Islet precursor cell (in vitro differentiated cells): ENCODE measurements at regions not wholly inside any gene's neighbourhood (a gene's known extent, or its start where the extent isn't known, plus 50 kb on each side); places are given as distances from the start of the nearest gene placed in this dataset.
A peak's percentile ranks its signal among the peaks of the same experiment; 100 is the strongest.

Experiments
- DNase-seq: peaks from one replicate; pipeline ENCODE4 v3.0.0-alpha.2; 2018

DNA sequence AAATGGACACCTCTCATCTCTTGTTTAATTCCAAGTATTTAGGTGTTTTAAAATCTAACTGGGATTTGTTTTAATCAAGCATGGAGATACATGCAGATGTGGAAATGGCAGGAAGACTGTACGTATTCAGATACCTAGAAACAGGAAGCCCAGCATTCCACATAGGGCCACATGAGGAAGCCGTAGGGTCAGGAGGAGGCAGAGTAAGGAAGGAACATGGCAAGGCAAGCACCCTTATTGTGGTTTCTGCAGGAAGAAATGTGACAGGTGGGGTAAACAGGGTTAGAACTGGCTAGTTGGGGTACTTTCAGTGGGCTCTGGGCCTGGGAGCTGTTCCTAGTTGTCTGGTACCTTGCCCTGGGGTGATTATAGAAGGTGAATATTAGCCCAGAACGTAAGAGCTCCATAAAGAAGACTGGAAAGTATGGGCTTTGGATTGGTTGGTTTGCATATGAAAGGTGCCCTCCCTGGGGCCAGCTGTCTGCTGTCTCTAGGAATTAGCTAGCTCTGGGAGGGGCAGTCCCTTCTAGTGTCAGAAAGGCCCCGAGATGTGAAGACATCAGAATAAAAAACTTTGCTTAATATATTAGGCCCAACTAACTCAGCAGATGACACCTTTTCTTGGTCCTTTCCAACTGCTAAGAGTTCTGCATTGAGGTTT is 107.7 kb upstream of the CADPS start:
- no peak for DNase-seq

DNA sequence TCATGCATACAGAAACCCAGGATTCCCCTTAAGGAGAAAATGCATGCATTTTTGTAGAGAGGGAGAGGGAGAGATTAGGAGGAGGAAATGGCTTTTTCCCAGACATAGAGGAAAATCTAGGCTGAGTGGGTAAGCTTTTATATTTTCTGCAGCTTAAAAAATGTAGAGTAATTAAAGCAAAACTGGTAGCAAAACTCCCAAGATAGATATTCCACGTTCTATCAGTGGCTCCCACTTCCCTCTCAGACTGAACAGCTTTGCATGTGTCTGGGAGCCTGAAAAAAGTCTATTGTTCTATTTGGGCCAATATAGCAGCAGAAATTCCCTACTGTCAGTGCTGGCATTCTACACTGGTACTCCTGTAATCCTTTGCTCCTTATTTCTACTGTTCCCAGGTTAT is 110.8 kb upstream of the CADPS start:
- no peak for DNase-seq

- DNase-seq = no peak
Observed at GRCh38 chr3:62987721-62988120, 112.5 kb upstream of the CADPS start.

DNA sequence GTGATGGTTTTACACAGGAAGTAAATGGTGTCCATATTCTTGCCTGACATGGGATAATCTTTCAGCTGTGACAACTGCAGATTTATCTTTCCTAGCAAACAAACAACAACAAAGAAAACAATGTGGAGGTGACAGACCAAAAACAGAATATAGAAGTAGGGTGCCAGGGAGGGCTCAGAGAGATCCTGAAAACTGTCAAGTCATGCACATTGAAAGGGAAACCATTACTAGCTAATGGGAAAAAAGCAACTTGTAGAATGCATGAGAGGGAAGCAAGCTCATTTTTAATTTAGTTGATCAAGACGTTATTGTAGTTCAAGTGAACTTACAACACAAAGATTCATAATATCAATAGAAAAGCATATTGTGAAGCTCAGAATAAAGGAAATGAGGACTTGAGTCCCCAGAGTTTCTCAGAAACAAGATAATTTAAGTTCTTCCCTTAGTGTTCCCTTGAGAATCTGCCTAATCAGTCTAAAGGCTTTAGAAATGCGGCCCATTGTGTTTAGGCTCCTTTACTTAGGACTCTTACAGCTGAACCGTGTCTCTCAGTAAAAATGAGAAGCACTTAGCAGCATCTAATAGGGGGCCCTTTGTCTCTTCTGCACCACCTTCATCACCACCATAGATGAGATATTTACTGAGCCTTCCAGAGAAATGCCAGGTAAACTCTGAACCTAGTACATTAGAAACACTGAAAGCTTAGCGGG is 115.6 kb upstream of the CADPS start:
- DNase-seq = no peak

GRCh38 chr3:62992520-62992919 is 117.3 kb upstream of the CADPS start:
- no peak for DNase-seq

DNA sequence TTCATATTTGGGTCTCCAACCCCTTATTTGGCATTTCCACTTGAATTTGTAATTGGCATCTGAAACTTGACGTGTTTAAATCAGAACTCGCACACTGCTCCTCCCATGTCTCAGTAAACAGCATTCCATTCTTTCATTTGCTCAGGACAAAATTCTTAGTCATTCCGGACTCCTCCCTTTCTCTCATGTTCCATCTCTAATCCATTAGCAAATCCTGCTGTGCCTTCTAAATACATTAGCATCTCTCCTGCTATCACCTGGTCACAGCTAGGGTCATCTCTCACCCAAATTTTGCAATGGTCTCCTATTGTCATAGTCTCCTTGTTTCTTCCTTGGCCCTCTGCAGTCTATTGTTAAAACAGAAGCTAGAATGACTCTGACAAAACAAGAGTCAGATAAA is 119.9 kb upstream of the CADPS start:
- DNase-seq = no peak

DNA sequence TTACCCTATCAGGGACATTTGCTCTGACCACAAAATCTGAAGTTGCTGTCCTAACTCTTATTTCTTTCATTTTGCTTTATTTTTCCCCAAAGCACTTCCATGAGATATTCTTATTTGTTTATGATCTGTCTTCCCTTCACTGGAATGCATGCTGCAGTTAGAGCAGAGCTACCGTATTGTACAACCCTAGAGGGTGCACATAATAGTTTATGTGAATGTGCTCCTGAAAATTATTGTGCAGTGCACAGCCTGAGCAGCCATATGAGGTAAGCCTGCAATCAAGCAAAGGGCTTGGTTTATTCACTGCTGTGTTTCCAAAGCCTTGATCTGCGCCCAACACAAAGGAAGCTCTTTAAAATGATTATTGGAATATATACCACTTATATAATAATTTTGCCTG is 120.3 kb upstream of the CADPS start:
- no peak for DNase-seq

- DNase-seq = no peak
Observed at GRCh38 chr3:62997369-62997768, 122.2 kb upstream of the CADPS start.

DNA sequence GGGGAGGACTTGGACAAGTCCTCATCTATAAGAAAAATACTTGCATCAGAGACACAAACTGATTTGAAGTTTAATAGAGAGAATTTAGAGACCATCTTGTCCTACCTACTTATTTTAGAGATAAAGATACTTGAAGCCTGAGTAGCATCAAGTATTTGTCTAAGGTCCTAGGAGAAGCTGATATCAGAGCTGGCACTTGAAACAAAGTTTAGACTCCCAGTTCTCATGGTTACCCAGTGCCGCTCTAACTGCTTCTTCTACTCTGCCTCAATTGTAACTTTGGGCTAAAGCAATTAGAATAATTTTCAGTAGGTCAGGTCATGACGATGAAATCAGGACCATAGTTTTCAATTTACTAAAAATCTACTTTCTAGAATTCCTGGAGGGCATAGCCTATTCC is 123.9 kb upstream of the CADPS start:
- no peak for DNase-seq

DNA sequence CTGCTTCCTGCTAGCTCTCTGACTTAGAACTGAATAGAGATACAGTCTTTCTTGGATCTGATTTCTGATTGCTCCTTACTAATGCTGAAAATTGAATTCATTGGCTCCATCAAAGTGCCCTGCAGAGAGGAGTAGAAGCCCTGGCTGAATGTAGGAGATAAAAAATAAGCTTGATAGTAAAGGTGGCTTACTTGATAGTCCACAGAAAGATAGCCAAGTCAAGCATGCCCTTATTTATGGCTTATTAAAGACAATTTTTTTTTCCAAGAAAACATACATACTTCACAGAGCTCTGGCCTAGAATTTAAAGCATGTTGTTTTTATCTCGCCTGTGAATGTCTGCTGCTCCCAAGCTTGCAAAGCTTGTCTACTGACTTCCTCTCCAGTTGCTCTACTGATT is 124.6 kb upstream of the CADPS start:
- no peak for DNase-seq

GRCh38 chr3:63004448-63004847 is 129.2 kb upstream of the CADPS start:
- no peak for DNase-seq

DNA sequence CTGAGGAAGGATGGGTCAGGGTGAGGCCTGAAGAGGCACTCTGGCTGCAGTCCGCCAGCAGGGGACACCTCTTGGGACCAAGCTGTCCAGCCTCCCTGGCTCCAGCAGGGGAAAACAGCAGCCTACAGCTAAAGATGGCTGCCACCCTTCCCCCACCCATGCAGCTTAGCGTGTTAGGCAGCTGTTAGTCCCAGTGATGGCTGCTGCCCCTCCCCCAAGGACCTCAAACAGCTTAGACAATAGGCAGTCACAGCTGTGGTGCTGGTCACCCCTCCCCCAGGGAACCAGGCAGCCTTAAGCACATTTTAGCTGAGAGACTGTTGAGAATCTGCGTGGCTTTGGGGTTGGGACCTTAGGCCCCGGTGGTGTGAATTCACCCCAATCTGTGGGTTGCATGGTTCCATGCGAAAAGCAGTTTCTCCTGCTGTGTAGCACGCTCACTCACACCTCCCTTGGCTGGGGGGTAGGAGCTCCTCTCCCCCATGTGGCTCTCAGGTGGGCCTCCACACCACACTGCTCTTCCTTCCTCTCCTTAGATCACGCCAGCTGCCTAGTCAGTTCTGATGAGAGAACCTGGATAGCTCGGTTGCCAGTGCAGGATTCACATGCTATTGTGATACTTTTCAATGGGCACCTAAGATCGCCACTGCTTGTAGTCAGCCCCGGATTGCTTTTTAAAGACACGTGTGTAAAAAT is 140.5 kb upstream of the CADPS start:
- DNase-seq = peak; percentile 84

GRCh38 chr3:63022114-63022513 is 146.9 kb upstream of the CADPS start:
- DNase-seq = no peak

DNA sequence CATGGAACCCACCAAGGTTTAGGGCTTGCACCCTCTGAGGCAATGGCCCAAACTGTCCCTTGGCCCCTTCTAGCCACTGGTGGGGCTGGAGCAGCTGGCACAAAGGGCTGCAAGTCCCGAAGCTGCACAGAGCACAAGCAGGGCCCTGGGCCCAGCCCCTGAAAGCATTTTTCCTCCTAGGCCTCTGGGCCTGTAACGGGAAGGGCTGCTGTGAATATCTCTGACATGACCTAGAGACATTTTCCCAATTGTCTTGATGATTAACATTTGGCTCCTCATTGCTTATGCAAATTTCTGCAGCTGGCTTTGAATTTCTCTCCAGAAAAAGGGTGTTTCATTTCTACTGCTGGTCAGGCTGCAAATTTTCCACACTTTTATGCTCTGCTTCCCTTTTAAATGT is 151.5 kb upstream of the CADPS start:
- DNase-seq = no peak

DNA sequence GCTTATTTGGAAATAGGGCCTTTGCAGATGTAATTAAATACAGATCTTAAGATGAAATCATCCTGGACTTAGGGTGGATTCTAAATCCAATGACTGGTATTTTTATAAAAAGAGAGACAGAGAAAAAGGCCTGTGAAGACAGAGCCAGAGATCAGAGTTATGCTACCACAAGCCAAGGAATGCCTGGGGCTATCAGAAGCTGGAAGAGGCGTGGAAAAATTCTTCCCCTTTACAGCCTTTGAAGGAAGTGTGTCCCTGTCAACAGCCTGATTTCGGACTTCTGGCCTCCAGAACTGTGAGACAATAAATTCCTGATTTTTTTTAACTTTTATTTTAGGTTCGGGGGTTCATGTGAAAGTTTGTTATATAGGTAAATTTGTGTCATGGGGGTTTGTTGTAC is 154.1 kb upstream of the CADPS start:
- peak; percentile 64 for DNase-seq

GRCh38 chr3:63029921-63030320 is 154.7 kb upstream of the CADPS start:
- no peak for DNase-seq

DNA sequence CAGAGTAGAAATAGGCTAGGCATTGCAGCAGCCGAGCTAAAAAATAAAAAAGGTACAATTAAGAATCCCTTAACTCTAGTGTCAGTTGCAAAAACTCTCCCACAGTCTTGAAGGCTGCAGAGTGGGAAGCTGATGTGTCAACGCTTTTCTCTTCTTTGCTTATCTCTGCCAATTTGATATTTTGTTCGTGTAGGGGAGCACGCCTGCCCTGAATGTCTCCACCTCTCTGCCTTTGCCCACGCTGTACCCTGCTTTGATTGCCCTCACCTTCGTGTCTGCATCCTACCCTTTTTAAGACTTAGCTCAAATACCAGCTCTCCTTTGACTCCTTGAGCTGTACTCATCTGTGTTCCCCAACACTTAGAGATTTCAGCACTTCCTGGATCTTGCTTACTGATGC is 155.4 kb upstream of the CADPS start:
- no peak for DNase-seq

DNA sequence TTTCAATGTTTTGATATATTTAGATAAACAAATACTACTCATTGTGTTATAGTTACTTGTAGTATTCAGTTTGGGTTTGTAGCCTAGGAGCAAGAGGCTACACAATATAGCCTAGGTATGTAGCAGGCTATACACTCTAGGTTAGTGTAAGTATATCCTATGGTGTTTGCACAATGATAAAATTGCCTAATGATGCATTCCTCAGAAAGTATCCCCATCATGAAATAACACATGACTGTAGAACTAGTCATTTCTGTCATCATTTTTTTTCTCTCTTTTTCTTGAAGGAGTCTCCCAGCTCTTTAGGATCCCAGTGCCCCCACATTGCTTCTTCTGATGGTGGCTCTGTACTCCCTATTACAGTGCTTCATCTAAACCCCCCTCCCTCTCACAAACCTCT is 157.7 kb upstream of the CADPS start:
- no peak for DNase-seq

DNA sequence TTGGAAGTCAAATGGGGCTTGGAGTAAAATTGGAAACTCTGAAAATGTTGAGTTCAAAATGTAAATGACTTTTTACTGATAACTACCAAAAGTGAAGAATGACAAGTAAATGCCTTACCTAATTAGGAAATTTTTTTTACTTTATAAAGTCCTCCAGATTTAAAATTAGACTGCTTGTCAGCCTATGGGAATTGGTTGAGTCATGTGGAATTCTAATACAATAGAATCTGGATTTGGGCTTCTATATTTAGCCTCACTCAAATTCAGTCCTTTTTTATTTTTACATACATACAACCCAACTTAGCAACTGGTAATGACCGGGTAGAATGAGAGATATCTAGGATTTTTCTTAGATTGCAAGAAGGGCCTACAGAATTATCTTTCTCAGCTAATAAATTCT is 158.9 kb upstream of the CADPS start:
- no peak for DNase-seq

DNA sequence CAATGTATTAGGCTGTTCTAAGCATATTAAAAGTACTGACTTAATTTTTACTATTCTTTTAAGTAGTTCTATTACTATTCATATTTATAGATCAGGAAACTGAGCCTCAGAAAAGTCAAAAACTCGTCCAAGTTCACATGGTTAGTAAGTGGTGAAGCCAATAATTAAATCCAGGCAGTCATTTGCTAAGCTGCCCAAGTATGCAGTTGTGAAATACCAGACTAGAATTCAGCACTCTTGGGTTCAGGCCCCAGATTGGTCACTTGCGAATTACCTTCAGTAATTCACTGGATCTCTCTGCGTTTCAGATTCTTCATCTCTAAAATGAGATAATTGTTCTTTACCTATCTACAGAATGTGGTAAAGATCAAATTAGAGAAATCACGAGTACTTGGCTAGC is 161.9 kb upstream of the CADPS start:
- no peak for DNase-seq

GRCh38 chr3:63042833-63043232 is 167.6 kb upstream of the CADPS start:
- DNase-seq = no peak

DNA sequence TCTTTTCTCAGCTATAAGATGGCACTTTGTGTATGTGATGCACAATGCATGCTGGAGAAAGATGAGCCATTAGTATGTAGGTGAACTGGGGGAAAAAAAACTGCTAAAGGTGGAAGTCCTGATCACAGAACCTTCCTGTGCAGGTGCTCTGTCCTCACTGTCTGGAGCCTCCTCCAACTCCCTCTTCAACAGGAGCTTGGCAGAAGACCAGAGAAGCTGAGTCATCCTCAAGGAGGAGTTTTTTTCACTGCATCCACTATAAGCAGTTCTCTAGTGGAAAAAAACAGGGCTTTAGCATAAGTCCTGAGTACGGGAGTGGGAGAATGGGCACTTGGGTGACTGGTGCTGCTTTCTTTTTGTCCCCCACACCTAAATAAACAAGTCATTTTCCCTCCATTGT is 168.4 kb upstream of the CADPS start:
- DNase-seq = no peak

- DNase-seq = no peak
Observed at GRCh38 chr3:63046152-63046551, 170.9 kb upstream of the CADPS start.

- DNase-seq = no peak
Observed at GRCh38 chr3:63046580-63046979, 171.4 kb upstream of the CADPS start.
